ENCODE measurements at regions not wholly inside any gene's neighbourhood (a gene's known extent, or its start where the extent isn't known, plus 50 kb on each side); places are given as distances from the start of the nearest gene placed in this dataset.
A peak's percentile ranks its signal among the peaks of the same experiment; 100 is the strongest.

DNA sequence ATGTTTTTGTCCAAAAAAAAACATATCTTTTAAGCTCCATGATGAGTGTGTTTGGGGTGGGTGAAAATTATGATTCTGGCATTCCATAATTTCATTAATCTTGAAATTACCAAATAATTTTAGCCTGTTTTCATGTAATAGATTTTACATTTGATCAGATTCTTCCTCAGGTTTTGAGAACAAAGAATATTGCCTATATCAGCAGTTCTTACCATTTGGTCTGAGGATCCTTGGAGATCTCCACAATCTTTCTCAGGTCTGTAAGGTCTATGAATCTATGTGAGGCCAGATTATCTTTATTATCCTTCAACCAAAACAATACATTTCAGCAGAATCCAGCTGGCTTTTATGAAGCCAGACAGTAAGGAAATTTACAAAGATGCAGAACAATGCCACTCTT, 373.3 kb upstream of the E2F7 start:
- H2AFZ ChIP-seq (replicated peaks; ENCODE audit: low read length, poor library complexity), result no peak overlapping the region
- H3K36me3 ChIP-seq (ENCODE audit: control insufficient read depth, insufficient read depth, low read length), result no peaks in the 10 kb centered on the region
- H3K56ac ChIP-seq (ENCODE audit: extremely low read depth, insufficient read depth, low read length), result no peak overlapping the region
- CTCF ChIA-PET, result no interaction called here
- no peaks in the 10 kb centered on the region for H3K27me3 ChIP-seq (ENCODE audit: control insufficient read depth, insufficient read depth, low read length)
- H3K9ac ChIP-seq (ENCODE audit: low read depth, low read length), result no peak overlapping the region
- no peak for DNase-seq
- BruUV-seq (replicated peaks), result no TSS peak
- H2AK9ac ChIP-seq (replicated peaks; ENCODE audit: low read depth, low read length, poor library complexity), result no peak overlapping the region
- POLR2A ChIA-PET (ENCODE audit: unreplicated experiment), result no interaction called here
- dilution Hi-C loops (cut with HindIII; ENCODE audit: low sequenced_read_pairs, unreplicated experiment), result no loop called here
- no peak for ATAC-seq (ENCODE audit: low read depth)
- H3K79me1 ChIP-seq (ENCODE audit: low read depth in 1 of 2, low read length in 2 of 2), result no peaks in the 10 kb centered on the region
- no peak overlapping the region for H2BK5ac ChIP-seq (ENCODE audit: low read depth, low read length, poor library complexity, severe bottlenecking)
- intact Hi-C loops (cut with micrococcal nuclease), result no loop called here
- no peak overlapping the region for H4K8ac ChIP-seq (ENCODE audit: low read depth in 2 of 2, low read length in 2 of 2)
- H3K4me3 ChIP-seq (ENCODE audit: insufficient read depth, low read depth, low read length), result no peak overlapping the region
- H4K91ac ChIP-seq (ENCODE audit: insufficient read depth, low read depth, low read length), result no peak overlapping the region
- H4K20me1 ChIP-seq (ENCODE audit: insufficient read depth, low read length), result no peaks in the 10 kb centered on the region
- H2AK5ac ChIP-seq (ENCODE audit: low read depth, low read length), result no peak overlapping the region
- peak; percentile 88 for TF ChIP-seq MAFK (IDR thresholded peaks at IDR 0.05; ENCODE audit: low read depth, low read length)
- no peak for TF ChIP-seq MXI1 (IDR thresholded peaks at IDR 0.05; ENCODE audit: borderline replicate concordance, low read depth, low read length)
- no peak overlapping the region for H2BK15ac ChIP-seq (ENCODE audit: low read depth, low read length)
- H3K23ac ChIP-seq (ENCODE audit: low read depth, low read length), result no peak overlapping the region
- in situ Hi-C loops (cut with MboI; ENCODE audit: low sequenced_read_pairs), result no loop called here
- no peak overlapping the region for H2BK120ac ChIP-seq (ENCODE audit: low read depth, low read length)
- no peak overlapping the region for H3K27ac ChIP-seq (ENCODE audit: insufficient read depth, low read length)
- H3K4ac ChIP-seq (ENCODE audit: low read depth, low read length), result no peak overlapping the region
- no peaks in the 10 kb centered on the region for H3K4me1 ChIP-seq (ENCODE audit: control insufficient read depth, insufficient read depth, low read length)
- no peak overlapping the region for H2BK20ac ChIP-seq (ENCODE audit: low read depth, low read length)
- H3K9me1 ChIP-seq (ENCODE audit: insufficient read depth, low read length), result no peaks in the 10 kb centered on the region
- no peak overlapping the region for H3K14ac ChIP-seq (replicated peaks; ENCODE audit: low read depth, low read length)
- H4K5ac ChIP-seq (ENCODE audit: low read depth, low read length), result no peak overlapping the region
- H3K4me2 ChIP-seq (ENCODE audit: low read depth, low read length), result no peak overlapping the region
- H3K18ac ChIP-seq (ENCODE audit: low read depth, low read length), result no peak overlapping the region
- no peaks in the 10 kb centered on the region for H3K9me3 ChIP-seq (ENCODE audit: control insufficient read depth, insufficient read depth, low read length)

Measured in IMR-90 (cell line).